MM.1S (cell line): ENCODE measurements at regions not wholly inside any gene's neighbourhood (a gene's known extent, or its start where the extent isn't known, plus 50 kb on each side); places are given as distances from the start of the nearest gene placed in this dataset.

Experiments used
- DNase-seq: peaks from one replicate; pipeline ENCODE4 v3.0.0-alpha.2; 2015
- H2AFZ ChIP-seq: fragments of 300-600 bp; sonication (generic); 2 replicates; pipeline ENCODE4 v1.6.0; 2016; ENCODE audit warnings: antibody characterized with exemption, low read length
- H3F3A ChIP-seq: fragments of 300-600 bp; sonication (generic); 2 replicates; pipeline ENCODE4 v1.6.1; 2016; ENCODE audit warnings: mild to moderate bottlenecking, antibody characterized with exemption, low read length, moderate library complexity, mixed read lengths; ENCODE audit not compliant: insufficient read depth
- H3K27ac ChIP-seq: fragments of 300-600 bp; sonication (generic); 2 replicates; pipeline ENCODE4 v1.5.1; 2016; ENCODE audit warnings: mild to moderate bottlenecking, low read length
- H3K27me3 ChIP-seq: fragments of 300-600 bp; sonication (generic); replicated peaks from 2 replicates; pipeline ENCODE4 v1.6.0; 2016; ENCODE audit warnings: low read length; ENCODE audit not compliant: insufficient read depth
- H3K36me3 ChIP-seq: fragments of 300-600 bp; sonication (generic); replicated peaks from 2 replicates; pipeline ENCODE4 v1.6.1; 2016; ENCODE audit warnings: mild to moderate bottlenecking, low read length, mixed read lengths; ENCODE audit not compliant: insufficient read depth
- H3K4me1 ChIP-seq: fragments of 300-600 bp; sonication (generic); 2 replicates; pipeline ENCODE4 v1.6.1; 2016; ENCODE audit warnings: low read length, mixed read lengths
- H3K4me2 ChIP-seq: fragments of 300-600 bp; sonication (generic); 2 replicates; pipeline ENCODE4 v1.6.0; 2016; ENCODE audit warnings: low read depth, low read length
- H3K4me3 ChIP-seq: fragments of 300-600 bp; sonication (generic); 2 replicates; pipeline ENCODE4 v1.5.1; 2016; ENCODE audit warnings: low read length, mixed read lengths
- H3K79me2 ChIP-seq: fragments of 300-600 bp; sonication (generic); 2 replicates; pipeline ENCODE4 v1.6.1; 2016; ENCODE audit warnings: mixed run types, low read length, mixed read lengths
- H3K9ac ChIP-seq: fragments of 300-600 bp; sonication (generic); 2 replicates; pipeline ENCODE4 v1.6.1; 2016; ENCODE audit warnings: low read length, mixed read lengths
- H3K9me2 ChIP-seq: fragments of 300-600 bp; sonication (generic); replicated peaks from 2 replicates; pipeline ENCODE4 v1.6.1; 2016; ENCODE audit warnings: mild to moderate bottlenecking, low read length, mixed read lengths; ENCODE audit not compliant: insufficient read depth
- H3K9me3 ChIP-seq: fragments of 300-600 bp; sonication (generic); replicated peaks from 2 replicates; pipeline ENCODE4 v1.6.1; 2016; ENCODE audit warnings: mild to moderate bottlenecking, low read length, mixed read lengths; ENCODE audit not compliant: insufficient read depth
- H4K20me1 ChIP-seq: fragments of 300-600 bp; sonication (generic); 2 replicates; pipeline ENCODE4 v1.6.1; 2016; ENCODE audit warnings: mild to moderate bottlenecking, low read length, moderate library complexity, mixed read lengths; ENCODE audit not compliant: insufficient read depth
- CTCF ChIP-seq: fragments of 300-600 bp; sonication (generic); IDR thresholded peaks from 2 replicates; pipeline ENCODE4 v1.5.1; 2016; ENCODE audit warnings: antibody characterized with exemption, low read length, mixed read lengths
- EZH2 ChIP-seq: fragments of 300-600 bp; sonication (generic); optimal IDR thresholded peaks from 2 replicates; pipeline ENCODE3; 2017; ENCODE audit warnings: low read depth, mild to moderate bottlenecking, antibody characterized with exemption, low read length, mixed read lengths
- EZH2phosphoT487 ChIP-seq: fragments of 300-600 bp; sonication (generic); IDR thresholded peaks from 2 replicates; pipeline ENCODE4 v1.6.1; 2018; ENCODE audit warnings: antibody characterized with exemption, low read length

GRCh38 chr16:85346404-85347212, 234.3 kb upstream of the CIBAR2 start:
- H3K9me3 ChIP-seq: no peaks in the 10 kb centered on the region
- H3K4me1 ChIP-seq: no peaks in the 10 kb centered on the region
- H3K9me2 ChIP-seq: no peaks in the 10 kb centered on the region
- H3K9ac ChIP-seq: no peak overlapping the region
- H3K27ac ChIP-seq: no peak overlapping the region
- DNase-seq: no peak
- H3F3A ChIP-seq: no peaks in the 10 kb centered on the region
- peaks cover 70% of the 10 kb centered on the region for H3K27me3 ChIP-seq
- no peak overlapping the region for H3K4me2 ChIP-seq
- no peaks in the 10 kb centered on the region for H3K79me2 ChIP-seq
- H3K4me3 ChIP-seq: no peak overlapping the region
- no peak overlapping the region for H2AFZ ChIP-seq
- no peaks in the 10 kb centered on the region for H4K20me1 ChIP-seq
- H3K36me3 ChIP-seq: no peaks in the 10 kb centered on the region
- no peak for TF ChIP-seq EZH2phosphoT487
- TF ChIP-seq CTCF: no peak
- no peak for TF ChIP-seq EZH2

GRCh38 chr16:85347213-85347591, 234.9 kb upstream of the CIBAR2 start:
- Histone ChIP-seq H3K4me1 (no peaks in the 10 kb centered on the region), H3K9ac (no peak overlapping the region), H3K27ac (no peak overlapping the region), H3K36me3 (no peaks in the 10 kb centered on the region), H2AFZ (no peak overlapping the region), H3K9me3 (no peaks in the 10 kb centered on the region), H3K9me2 (no peaks in the 10 kb centered on the region), H4K20me1 (no peaks in the 10 kb centered on the region), H3K4me2 (no peak overlapping the region), H3K27me3 (peaks cover 65% of the 10 kb centered on the region), H3K79me2 (no peaks in the 10 kb centered on the region), H3K4me3 (no peak overlapping the region), H3F3A (no peaks in the 10 kb centered on the region)
- TF ChIP-seq EZH2 (no peak), CTCF (no peak), EZH2phosphoT487 (no peak)
- DNase-seq: no peak

- H3F3A ChIP-seq: no peaks in the 10 kb centered on the region
- H3K79me2 ChIP-seq: no peaks in the 10 kb centered on the region
- H3K27ac ChIP-seq: no peak overlapping the region
- H3K9me2 ChIP-seq: no peaks in the 10 kb centered on the region
- H4K20me1 ChIP-seq: no peaks in the 10 kb centered on the region
- no peak overlapping the region for H2AFZ ChIP-seq
- no peak overlapping the region for H3K4me2 ChIP-seq
- TF ChIP-seq EZH2: no peak
- TF ChIP-seq EZH2phosphoT487: no peak
- TF ChIP-seq CTCF: no peak
- peaks cover 69% of the 10 kb centered on the region for H3K27me3 ChIP-seq
- H3K9ac ChIP-seq: no peak overlapping the region
- H3K36me3 ChIP-seq: no peaks in the 10 kb centered on the region
- H3K4me3 ChIP-seq: no peak overlapping the region
- no peak for DNase-seq
- H3K4me1 ChIP-seq: no peaks in the 10 kb centered on the region
- no peaks in the 10 kb centered on the region for H3K9me3 ChIP-seq
These were observed 236.0 kb upstream of the CIBAR2 start for GRCh38 chr16:85348065-85348840.
